CD4-positive, alpha-beta memory T cell (primary cell): ENCODE measurements at regions not wholly inside any gene's neighbourhood (a gene's known extent, or its start where the extent isn't known, plus 50 kb on each side); places are given as distances from the start of the nearest gene placed in this dataset.

Experiments used
- CTCF ChIA-PET: fragments of 350-600 bp; sonication (Branson Sonifier 250); formaldehyde crosslinking; loops from one replicate; lab custom pipeline; 2021; ENCODE audit warnings: inconsistent platforms; ENCODE audit not compliant: partially characterized antibody; lab: Charles Lee
- POLR2A ChIA-PET: fragments of 350-600 bp; sonication (Branson Sonifier 250); formaldehyde crosslinking; loops from one replicate; lab custom pipeline; 2021; ENCODE audit not compliant: partially characterized antibody; lab: Charles Lee
- DNase-seq, 5 donors: peaks; one replicate each; pipeline versions ENCODE4 v3.0.0 to v3.0.0-alpha.2; 2020 to 2022; ENCODE audit warnings: mixed read lengths in 1 of 5
- H3K27ac ChIP-seq: one replicate; pipeline ENCODE4 v1.7.0; 2013; ENCODE audit warnings: low read depth, low read length
- H3K27me3 ChIP-seq: 2 replicates; pipeline ENCODE4 v1.7.0; 2013; ENCODE audit warnings: mild to moderate bottlenecking, low read length, moderate library complexity; ENCODE audit not compliant: insufficient read depth
- H3K36me3 ChIP-seq: 2 replicates; pipeline ENCODE4 v1.7.0; 2013; ENCODE audit warnings: mild to moderate bottlenecking, low read length, moderate library complexity; ENCODE audit not compliant: insufficient read depth
- H3K4me1 ChIP-seq: 2 replicates; pipeline ENCODE4 v1.7.0; 2013; ENCODE audit warnings: mild to moderate bottlenecking, low read length, moderate library complexity; ENCODE audit not compliant: insufficient read depth
- H3K4me3 ChIP-seq, 2 donors: one replicate each; pipeline ENCODE4 v1.7.0; 2013; ENCODE audit warnings: low read length in 2 of 2, mild to moderate bottlenecking in 1 of 2
- H3K9me3 ChIP-seq, 2 donors: one replicate each; pipeline ENCODE4 v1.7.0; 2013; ENCODE audit warnings: low read length in 2 of 2, control low read depth in 1 of 2; ENCODE audit not compliant: control insufficient read depth in 1 of 2
- H3K27ac Mint-ChIP-seq, 7 donors: one replicate each; pipeline ENCODE4 v1.8.0; 2020 to 2021; ENCODE audit warnings: mixed read lengths in 7 of 7, mild to moderate bottlenecking in 6 of 7, inconsistent platforms in 3 of 7, moderate library complexity in 3 of 7
- H3K27me3 Mint-ChIP-seq, 2 donors: one replicate each; pipeline ENCODE4 v1.8.0; 2020 to 2021; ENCODE audit warnings: mixed read lengths in 2 of 2
- H3K36me3 Mint-ChIP-seq, 2 donors: one replicate each; pipeline ENCODE4 v1.8.0; 2020 to 2021; ENCODE audit warnings: mixed read lengths in 2 of 2, inconsistent platforms in 1 of 2, mild to moderate bottlenecking in 1 of 2
- H3K4me1 Mint-ChIP-seq, 4 donors: one replicate each; pipeline ENCODE4 v1.8.0; 2020 to 2021; ENCODE audit warnings: mixed read lengths in 4 of 4, mild to moderate bottlenecking in 1 of 4
- H3K4me3 Mint-ChIP-seq, 8 donors: one replicate each; pipeline ENCODE4 v1.8.0; 2020 to 2021; ENCODE audit warnings: mixed read lengths in 8 of 8, mild to moderate bottlenecking in 7 of 8, moderate library complexity in 6 of 8, inconsistent platforms in 3 of 8
- H3K9me3 Mint-ChIP-seq, 8 donors: one replicate each; pipeline ENCODE4 v1.8.0; 2020 to 2021; ENCODE audit warnings: mixed read lengths in 8 of 8, mild to moderate bottlenecking in 5 of 8, inconsistent platforms in 3 of 8, moderate library complexity in 1 of 8
- intact Hi-C: fragments of 100-400 bp; cut with micrococcal nuclease; formaldehyde crosslinking; loops from one replicate; pipeline ENCODE4 v1.15.1; 2023

DNA sequence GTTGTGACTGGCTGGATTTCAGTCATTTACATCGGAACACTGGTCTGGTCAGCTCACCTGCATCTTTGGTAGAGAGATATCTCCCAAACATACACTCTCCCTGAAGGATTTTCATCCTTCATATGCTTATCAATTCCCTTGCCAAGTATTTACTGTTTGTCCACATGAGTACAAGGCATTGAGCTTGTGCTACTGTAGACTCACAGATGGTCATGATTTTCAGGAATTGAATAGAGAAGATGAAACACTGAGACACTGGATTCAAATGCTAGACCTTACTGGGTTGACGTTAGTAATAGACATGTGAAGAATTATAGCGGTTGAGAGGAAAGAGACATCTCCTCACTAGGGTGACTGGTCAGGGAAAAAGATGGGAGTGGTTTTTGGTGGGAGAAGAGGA lies 62.9 kb upstream of the ABL1 start:
- Mint-ChIP-seq H3K27ac (peak overlapping the region in 1 of 7 donors; percentile 51), H3K27me3 (no peaks in the 10 kb centered on the region), H3K4me3 (no peak overlapping the region), H3K36me3 (peaks cover 0 to 9% of the 10 kb centered on the region in 2 donors), H3K4me1 (peaks cover 20 to 43% (median 29%) of the 10 kb centered on the region in 4 donors), H3K9me3 (peaks cover 0 to 8% (median 5%) of the 10 kb centered on the region in 8 donors)
- no peaks in the 10 kb centered on the region for H3K27me3 ChIP-seq
- DNase-seq: no peak
- H3K27ac ChIP-seq: no peak overlapping the region
- CTCF ChIA-PET: interaction anchor here (1.2 kb wide), 1 partner anchor 94 kb away, joined by 6 read pairs; no protein-coding TSS in a partner anchor
- intact Hi-C loops: no loop called here
- no peaks in the 10 kb centered on the region for H3K36me3 ChIP-seq
- POLR2A ChIA-PET: no interaction called here
- no peaks in the 10 kb centered on the region for H3K9me3 ChIP-seq
- H3K4me3 ChIP-seq: no peak overlapping the region
- H3K4me1 ChIP-seq: no peaks in the 10 kb centered on the region

DNA sequence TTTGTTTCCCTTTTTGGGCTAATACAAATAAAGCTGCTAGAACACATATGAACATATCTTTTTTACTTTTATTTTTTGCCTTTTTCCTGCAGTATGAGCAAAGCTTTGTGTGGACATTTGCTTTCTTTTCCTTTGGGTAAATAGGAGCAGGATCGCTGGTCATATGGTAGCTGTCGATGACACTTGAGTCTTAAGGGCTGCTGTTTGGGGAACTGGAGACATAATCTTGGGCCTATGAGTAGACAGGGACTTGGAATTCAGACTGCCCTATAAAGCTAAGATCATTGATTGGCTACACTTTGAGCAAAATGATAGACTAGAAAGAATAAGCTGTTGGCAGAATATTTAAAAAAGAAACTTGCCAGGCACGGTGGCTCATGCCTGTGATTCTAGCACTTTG lies 60.9 kb upstream of the ABL1 start:
- Mint-ChIP-seq H3K27me3 (no peaks in the 10 kb centered on the region), H3K9me3 (peaks cover 0 to 8% (median 5%) of the 10 kb centered on the region in 8 donors), H3K4me3 (peak overlapping the region in 1 of 8 donors; percentile 9), H3K36me3 (peaks cover 0 to 9% of the 10 kb centered on the region in 2 donors), H3K27ac (no peak overlapping the region), H3K4me1 (peaks cover 17 to 35% (median 21%) of the 10 kb centered on the region in 4 donors)
- Histone ChIP-seq H3K4me1 (no peaks in the 10 kb centered on the region), H3K36me3 (no peaks in the 10 kb centered on the region), H3K4me3 (no peak overlapping the region), H3K27me3 (no peaks in the 10 kb centered on the region), H3K9me3 (no peaks in the 10 kb centered on the region), H3K27ac (no peak overlapping the region)
- ChIA-PET POLR2A (no interaction called here), CTCF (interaction anchor here (1.0 kb wide), 1 partner anchor 73 kb away, joined by 3 read pairs; no protein-coding TSS in a partner anchor)
- intact Hi-C loops: no loop called here
- no peak for DNase-seq

DNA sequence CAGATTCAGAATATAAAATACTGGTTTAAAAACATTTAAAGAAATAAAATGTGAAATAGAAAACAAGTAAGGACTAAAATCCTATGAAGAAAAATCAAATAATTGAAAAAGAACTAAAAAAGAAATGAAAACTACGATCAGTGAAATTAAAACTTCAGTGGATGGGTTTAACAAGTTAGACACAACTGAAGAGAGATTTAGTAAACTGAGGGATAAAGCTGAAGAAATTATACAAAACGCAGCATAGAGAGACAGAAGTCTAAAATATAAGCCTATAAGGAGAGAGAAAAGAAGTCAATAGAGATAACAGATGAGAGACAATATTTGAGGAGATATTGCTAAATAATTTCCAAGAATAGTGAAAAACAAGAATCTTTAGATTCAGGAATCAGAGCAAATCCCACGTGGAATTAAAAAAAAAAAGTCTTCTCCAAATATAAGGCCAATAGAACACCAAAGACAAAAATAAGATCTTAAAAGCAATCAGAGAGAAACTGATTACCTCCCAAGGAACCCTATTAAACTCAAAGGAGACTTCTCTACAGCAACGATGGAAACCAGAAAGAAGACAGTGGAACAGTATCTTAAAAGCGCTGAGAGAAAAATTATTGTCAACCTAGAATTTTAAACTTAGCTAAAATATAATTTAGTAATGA lies 59.6 kb upstream of the ABL1 start:
- Mint-ChIP-seq H3K36me3 (peaks cover 0 to 9% of the 10 kb centered on the region in 2 donors), H3K4me1 (peaks cover 16 to 31% (median 21%) of the 10 kb centered on the region in 4 donors), H3K27me3 (no peaks in the 10 kb centered on the region), H3K9me3 (peaks cover 0 to 8% (median 5%) of the 10 kb centered on the region in 8 donors), H3K4me3 (no peak overlapping the region), H3K27ac (no peak overlapping the region)
- no peaks in the 10 kb centered on the region for H3K4me1 ChIP-seq
- ChIA-PET CTCF (interaction anchor here (1.6 kb wide), 1 partner anchor 11 kb away, joined by 3 read pairs; no protein-coding TSS in a partner anchor), POLR2A (no interaction called here)
- H3K9me3 ChIP-seq: no peaks in the 10 kb centered on the region
- H3K27ac ChIP-seq: no peak overlapping the region
- no peaks in the 10 kb centered on the region for H3K36me3 ChIP-seq
- DNase-seq: no peak
- intact Hi-C loops: no loop called here
- no peaks in the 10 kb centered on the region for H3K27me3 ChIP-seq
- no peak overlapping the region for H3K4me3 ChIP-seq

DNA sequence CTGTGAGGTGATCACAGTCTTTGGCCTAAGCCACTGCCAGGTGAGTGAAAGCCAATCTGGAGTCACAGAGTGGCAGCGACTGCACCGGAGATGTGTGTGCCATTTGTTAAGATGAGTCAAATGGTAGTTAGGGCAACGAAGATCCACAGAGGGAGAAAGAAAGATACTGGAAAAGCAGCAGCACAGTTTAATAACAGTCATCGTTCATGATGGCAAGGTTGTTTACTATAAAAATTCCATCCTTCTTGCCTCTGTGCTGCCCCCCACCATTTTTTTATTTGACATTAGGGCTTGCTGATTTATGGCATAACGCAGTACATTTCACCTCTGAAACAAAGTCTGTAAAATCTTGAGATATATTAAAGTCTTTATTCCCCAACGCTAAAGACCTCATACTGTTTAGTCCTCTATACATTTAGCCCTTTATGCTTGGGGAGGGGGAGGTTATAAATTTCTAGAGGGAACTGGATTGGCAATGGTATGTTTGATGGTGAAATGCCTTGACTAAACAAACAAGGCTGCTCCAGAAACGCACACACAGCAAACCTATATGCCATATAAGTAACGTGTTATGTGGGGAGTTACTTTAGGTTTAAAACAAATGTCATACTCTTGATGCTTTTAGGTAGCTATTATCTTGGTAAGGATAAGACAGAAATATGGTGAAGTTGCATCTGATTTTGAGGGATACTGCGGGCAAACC lies 55.8 kb upstream of the ABL1 start:
- H3K4me3 Mint-ChIP-seq: no peak overlapping the region
- H3K27ac ChIP-seq: no peak overlapping the region
- H3K27ac Mint-ChIP-seq: no peak overlapping the region
- peaks cover 8 to 23% (median 16%) of the 10 kb centered on the region in 4 donors for H3K4me1 Mint-ChIP-seq
- POLR2A ChIA-PET: no interaction called here
- no peaks in the 10 kb centered on the region for H3K9me3 ChIP-seq
- H3K27me3 Mint-ChIP-seq: no peaks in the 10 kb centered on the region
- peaks cover 0 to 8% (median 4%) of the 10 kb centered on the region in 8 donors for H3K9me3 Mint-ChIP-seq
- no peak for DNase-seq
- H3K36me3 ChIP-seq: no peaks in the 10 kb centered on the region
- H3K27me3 ChIP-seq: no peaks in the 10 kb centered on the region
- intact Hi-C loops: no loop called here
- no peaks in the 10 kb centered on the region for H3K4me1 ChIP-seq
- CTCF ChIA-PET: no interaction called here
- peaks cover 3 to 14% of the 10 kb centered on the region in 2 donors for H3K36me3 Mint-ChIP-seq
- H3K4me3 ChIP-seq: no peak overlapping the region

DNA sequence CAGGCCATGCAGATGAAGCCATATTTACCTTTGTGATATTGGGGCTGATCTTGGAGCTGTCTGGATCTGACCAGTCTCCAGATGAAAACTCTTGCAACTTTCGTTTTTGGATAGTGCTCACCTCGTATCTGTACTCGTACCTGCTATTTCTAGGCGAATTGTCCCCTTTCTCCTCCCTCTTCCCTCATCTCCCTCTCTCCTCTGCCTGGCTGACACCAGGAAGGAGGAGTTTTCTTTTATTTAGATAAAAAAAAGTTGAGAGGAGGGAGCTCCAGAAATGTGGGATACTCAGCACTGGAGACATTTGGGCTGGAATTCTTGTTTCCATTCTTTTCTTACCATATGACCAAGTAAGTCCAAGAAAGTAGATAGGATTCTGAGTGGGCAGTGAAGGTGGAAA lies 54.6 kb upstream of the ABL1 start:
- H3K36me3 Mint-ChIP-seq: peaks cover 3 to 13% of the 10 kb centered on the region in 2 donors
- peaks cover 0 to 5% (median 1%) of the 10 kb centered on the region in 8 donors for H3K9me3 Mint-ChIP-seq
- no peaks in the 10 kb centered on the region for H3K4me1 ChIP-seq
- no peak overlapping the region for H3K4me3 ChIP-seq
- no peak overlapping the region for H3K27ac ChIP-seq
- POLR2A ChIA-PET: no interaction called here
- no peaks in the 10 kb centered on the region for H3K36me3 ChIP-seq
- no peaks in the 10 kb centered on the region for H3K27me3 Mint-ChIP-seq
- H3K27me3 ChIP-seq: no peaks in the 10 kb centered on the region
- H3K4me1 Mint-ChIP-seq: peaks cover 6 to 22% (median 9%) of the 10 kb centered on the region in 4 donors
- CTCF ChIA-PET: no interaction called here
- no peak for DNase-seq
- no peak overlapping the region for H3K4me3 Mint-ChIP-seq
- intact Hi-C loops: no loop called here
- H3K27ac Mint-ChIP-seq: no peak overlapping the region
- no peaks in the 10 kb centered on the region for H3K9me3 ChIP-seq

DNA sequence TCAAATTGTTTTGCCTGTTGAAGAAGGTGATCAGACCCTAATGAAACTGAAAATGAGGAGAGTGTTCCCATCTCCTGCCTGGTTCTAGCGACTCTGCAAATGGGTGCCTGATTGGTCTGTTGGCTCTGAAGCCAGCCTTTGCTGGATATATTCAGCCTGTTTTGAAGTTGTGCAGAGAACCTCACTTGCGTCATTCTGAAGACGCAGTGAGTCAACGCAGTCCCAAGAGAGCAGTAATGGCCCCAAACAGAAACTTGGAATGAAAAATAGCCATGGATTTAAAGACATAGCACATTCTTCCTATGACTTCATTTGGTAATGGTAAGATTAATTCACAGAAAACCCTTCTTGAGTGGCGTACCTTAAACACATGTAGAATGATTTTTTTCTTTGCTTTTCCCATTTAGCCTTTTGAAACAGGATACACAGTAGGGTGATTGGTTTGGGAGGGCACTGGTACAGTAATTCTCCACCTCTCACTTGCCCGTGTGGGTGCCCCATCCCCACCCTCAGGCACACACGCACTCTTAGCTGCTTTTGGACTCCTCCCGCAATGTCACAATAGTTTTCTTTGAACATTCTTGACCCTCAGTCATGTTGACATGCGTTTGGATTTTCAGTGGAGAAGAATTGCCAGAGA lies 54.1 kb upstream of the ABL1 start:
- intact Hi-C loops: no loop called here
- H3K36me3 ChIP-seq: no peaks in the 10 kb centered on the region
- CTCF ChIA-PET: interaction anchor here (1.1 kb wide), 1 partner anchor 21 kb away, joined by 4 read pairs; no protein-coding TSS in a partner anchor
- no peaks in the 10 kb centered on the region for H3K4me1 ChIP-seq
- Mint-ChIP-seq H3K36me3 (peaks cover 3 to 10% of the 10 kb centered on the region in 2 donors), H3K4me1 (peaks cover 3 to 17% (median 6%) of the 10 kb centered on the region in 4 donors), H3K4me3 (no peak overlapping the region), H3K9me3 (peaks cover 0 to under 1% (median 0%) of the 10 kb centered on the region in 8 donors), H3K27me3 (no peaks in the 10 kb centered on the region), H3K27ac (no peak overlapping the region)
- no peak overlapping the region for H3K4me3 ChIP-seq
- no peaks in the 10 kb centered on the region for H3K9me3 ChIP-seq
- POLR2A ChIA-PET: no interaction called here
- no peak for DNase-seq
- no peaks in the 10 kb centered on the region for H3K27me3 ChIP-seq
- no peak overlapping the region for H3K27ac ChIP-seq

DNA sequence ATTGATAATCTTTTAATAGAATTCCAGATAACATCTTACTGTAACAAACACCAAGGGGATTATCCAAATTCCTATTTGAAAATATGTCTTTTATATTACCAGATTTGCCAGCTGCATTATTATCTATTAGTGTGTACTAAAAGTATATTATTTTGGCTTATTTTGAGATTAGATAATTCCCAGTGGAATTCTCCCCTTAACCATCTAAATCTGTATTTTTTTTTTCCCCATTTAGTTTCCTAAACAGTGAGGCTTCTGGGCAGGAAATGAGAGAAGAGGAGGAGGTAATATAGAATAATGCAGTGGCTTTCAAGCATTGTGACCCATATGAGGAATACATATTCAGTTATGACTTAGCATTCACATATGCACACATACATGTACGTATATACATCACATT lies 53.5 kb upstream of the ABL1 start:
- CTCF ChIA-PET: interaction anchor here (1.1 kb wide), 1 partner anchor 20 kb away, joined by 4 read pairs; no protein-coding TSS in a partner anchor

More for the DNA sequence above, 53.5 kb upstream of the ABL1 start:
- DNase-seq: no peak
- H3K9me3 ChIP-seq: no peaks in the 10 kb centered on the region
- H3K27me3 ChIP-seq: no peaks in the 10 kb centered on the region
- H3K4me1 Mint-ChIP-seq: peaks cover 4 to 17% (median 8%) of the 10 kb centered on the region in 4 donors
- POLR2A ChIA-PET: no interaction called here
- H3K27ac Mint-ChIP-seq: no peak overlapping the region
- no peaks in the 10 kb centered on the region for H3K36me3 ChIP-seq
- no peak overlapping the region for H3K4me3 Mint-ChIP-seq
- no peak overlapping the region for H3K4me3 ChIP-seq
- no peak overlapping the region for H3K27ac ChIP-seq
- intact Hi-C loops: no loop called here
- peaks cover 3 to 12% of the 10 kb centered on the region in 2 donors for H3K36me3 Mint-ChIP-seq
- H3K27me3 Mint-ChIP-seq: no peaks in the 10 kb centered on the region
- no peaks in the 10 kb centered on the region for H3K4me1 ChIP-seq
- no peaks in the 10 kb centered on the region for H3K9me3 Mint-ChIP-seq
